NCI-H187 (cell line): ENCODE measurements at regions not wholly inside any gene's neighbourhood (a gene's known extent, or its start where the extent isn't known, plus 50 kb on each side); places are given as distances from the start of the nearest gene placed in this dataset.
"Not testable (repeated sequence)": the region's sequence is repeated elsewhere in the genome, so short reads cannot be mapped to it uniquely, and the experiment has no call there.

Source experiments
- DNase-seq, 2 experiments: peaks; one replicate each; lab custom pipeline; 2025; lab: John Stamatoyannopoulos, UW

DNA sequence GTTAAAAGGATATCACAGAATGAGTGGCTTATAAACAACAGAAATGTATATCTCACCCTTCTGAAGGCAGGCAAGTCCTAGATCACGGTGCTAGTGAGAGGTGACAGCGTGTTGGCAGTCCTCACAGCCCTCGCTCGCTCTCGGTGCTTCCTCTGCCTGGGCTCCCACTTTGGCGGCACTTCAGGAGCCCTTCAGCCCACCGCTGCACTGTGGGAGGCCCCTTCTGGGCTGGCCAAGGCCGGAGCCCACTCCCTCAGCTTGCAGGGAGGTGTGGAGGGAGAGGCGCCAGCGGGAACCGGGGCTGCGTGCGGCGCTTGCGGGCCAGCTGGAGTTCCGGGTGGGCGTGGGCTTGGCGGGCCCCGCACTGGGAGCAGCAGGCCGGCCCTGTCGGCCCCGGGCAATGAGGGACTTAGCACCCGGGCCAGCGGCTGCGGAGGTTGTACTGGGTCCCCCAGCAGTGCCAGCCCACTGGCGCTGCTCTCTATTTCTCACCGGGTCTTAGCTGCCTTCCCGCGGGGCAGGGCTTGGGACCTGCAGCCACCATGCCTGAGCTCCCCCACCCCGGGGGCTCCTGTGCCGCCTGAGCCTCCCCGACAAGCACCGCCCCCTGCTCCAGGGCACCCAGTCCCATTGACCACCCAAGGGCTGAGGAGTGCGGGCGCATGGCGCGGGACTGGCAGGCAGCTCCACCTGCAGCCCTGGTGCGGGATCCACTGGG, 778.1 kb downstream of the DIPK2A start:
- DNase-seq = not testable (repeated sequence)

DNA sequence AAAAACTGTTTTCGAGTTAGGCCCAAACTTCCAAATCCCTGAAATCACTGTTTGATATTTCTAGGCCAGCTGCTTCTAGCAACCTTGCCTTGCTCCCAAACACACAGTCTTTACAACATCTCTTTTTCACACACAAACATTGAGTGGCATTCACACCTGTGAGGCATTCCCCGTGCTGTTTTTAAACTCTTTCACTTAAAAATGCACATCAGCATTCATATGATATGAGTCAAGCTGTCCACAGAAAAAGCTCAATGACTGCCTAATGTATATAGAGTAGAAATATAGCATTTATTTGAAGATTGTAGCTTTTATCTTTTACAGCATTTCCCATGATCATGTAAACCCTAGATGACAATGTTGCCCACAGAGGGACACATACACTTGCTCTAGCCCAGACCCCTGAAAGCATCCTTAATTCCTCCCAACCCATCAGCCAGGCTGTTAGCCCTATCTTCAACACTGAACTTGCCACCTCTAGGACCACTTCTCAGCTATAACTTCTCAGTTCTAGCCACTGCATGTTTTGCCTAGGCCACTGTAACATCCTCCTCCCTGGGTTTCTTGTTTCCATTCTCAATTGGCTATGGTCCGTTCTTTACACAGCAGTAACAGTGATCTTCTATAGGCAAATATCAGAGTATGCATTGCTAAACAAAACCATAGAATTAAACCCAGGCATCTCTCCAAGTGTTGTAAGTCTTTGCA, 782.6 kb downstream of the DIPK2A start:
- no peak for DNase-seq

DNA sequence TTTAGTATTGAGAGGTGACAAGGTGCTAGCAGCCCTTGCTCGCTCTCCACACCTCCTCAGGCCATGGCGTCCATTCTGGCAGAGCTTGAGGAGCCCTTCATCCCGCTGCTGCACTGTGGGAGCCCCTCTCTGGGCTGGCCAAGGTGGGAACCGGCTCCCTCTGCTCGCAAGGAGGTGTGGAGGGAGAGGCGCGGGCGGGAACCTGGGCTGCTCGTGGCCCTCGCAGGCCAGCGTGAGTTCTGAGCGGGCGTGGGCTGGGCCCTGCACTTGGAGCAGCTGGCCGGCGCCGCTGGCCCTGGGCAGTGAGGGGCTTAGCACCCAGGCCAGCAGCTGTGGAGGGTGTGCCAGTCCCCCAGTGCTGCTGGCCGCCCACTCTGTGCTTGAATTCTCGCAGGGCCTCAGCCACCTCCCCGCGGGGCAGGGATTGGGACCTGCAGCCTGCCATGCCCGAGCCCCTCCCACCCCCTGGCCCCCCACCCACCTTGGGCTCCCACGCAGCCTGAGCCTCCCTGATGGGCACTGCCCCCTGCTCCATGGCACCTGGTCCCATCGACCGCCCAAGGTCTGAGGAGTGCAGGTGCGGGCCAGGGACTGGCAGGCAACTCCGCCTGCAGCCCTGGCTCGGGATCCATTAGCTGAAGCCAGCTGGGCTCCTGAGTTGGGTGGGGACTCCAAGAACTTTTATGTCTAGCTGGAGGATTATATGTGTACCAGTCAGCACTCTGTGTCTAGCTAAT, 785.2 kb downstream of the DIPK2A start:
- DNase-seq = no peak

DNA sequence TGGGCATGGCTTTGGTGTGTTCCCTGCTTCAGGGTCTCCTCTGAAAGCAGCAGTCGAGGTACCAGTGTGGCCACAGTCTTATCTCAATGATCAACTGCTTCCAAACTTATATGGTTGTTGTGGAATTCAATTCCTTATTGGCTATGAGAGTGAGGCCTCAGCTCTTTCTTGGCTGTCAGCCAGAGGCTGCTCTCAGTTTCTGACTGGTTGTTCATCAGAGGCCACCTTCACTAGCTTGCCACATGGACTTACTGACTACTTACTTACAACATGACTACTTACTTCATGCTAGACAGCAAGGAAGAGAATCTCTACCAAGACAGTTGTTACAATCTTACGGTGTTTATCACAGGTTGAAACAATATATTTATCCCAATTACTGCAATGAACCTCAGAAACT, 789.2 kb downstream of the DIPK2A start:
- no peak for DNase-seq

DNA sequence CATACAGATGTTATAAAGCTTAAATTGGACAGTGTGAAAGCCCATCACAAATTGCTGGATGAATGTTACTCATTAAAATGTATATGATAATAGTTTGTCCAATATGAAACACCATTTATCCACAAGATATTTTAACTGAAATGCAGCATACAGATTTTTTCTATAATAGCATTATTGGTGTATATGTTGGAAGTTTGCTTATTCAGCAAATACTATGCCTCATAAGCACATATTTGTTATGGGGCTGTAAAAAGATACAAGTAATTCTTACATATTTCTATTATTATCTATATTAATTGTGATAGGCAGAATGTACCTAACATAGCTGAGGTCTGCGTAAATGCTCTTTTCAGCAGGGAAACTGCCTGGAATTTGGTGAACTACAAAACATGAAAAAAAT, 790.5 kb downstream of the DIPK2A start:
- no peak for DNase-seq

DNA sequence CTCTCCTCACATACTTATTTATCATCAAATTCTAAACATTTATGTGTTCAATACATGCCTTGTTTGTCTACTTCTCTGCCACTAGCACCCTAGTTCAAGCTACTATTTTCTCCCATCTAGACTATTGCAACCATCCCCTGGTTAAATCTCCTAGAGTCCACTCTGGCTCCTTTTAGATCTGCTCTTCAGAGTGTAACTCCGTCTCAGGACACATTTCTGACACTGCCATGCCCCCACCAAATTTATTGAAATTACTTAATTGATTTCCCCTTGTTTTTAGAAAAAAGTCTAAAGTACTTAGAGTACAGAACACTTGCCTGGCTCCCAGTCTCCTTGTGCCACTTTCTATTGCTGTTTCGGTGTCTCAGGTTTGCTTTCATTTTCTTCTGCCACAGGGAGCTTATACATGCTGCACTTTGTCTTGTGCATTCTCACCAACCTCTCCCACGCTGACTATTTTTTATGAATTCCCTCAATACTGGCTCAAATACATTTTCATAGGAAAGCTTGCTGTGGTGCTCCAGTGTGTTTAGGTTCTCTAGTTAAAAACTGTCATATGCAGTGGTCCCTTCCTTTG, 792.3 kb downstream of the DIPK2A start:
- DNase-seq = no peak

DNA sequence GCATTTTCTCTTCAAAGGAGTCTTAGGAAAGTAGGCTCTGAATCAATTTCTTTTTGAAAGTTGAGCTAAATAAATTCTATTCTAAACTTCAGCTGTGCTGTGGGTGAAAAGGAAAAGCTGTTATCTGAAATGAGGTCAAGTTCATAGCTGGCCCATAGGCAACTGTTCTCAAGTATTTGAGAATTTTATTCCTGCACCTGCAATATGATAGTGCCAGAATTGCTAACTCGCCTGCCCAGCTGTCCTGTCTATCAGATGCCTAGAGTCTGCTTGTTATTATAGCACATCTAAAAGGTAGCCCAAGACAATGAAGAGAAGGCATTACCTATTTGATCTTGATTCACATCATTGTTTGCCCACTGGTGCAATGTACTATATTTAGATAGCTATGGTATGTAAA, 798.7 kb downstream of the DIPK2A start:
- DNase-seq = no peak

DNA sequence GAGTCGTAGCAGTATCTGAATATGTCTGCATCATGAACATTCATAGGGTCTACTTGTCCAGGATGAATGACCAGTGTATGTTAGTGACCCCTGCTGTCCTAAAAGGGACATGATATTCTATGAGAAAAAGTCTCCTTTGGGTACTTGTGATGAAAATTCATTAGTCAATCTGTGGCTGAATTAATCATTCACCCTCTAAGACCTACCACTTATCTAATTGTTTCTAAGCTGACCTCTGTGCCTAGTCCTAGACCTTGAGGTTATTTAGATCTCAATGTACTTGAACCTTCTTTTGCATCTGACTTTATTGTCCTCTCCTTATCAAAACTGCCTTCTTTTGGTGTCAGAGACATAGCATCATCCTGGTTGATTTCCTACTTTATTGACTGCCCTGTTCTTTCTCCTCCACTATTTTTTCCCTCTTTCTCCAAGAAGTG, 799.3 kb downstream of the DIPK2A start:
- DNase-seq = no peak

DNA sequence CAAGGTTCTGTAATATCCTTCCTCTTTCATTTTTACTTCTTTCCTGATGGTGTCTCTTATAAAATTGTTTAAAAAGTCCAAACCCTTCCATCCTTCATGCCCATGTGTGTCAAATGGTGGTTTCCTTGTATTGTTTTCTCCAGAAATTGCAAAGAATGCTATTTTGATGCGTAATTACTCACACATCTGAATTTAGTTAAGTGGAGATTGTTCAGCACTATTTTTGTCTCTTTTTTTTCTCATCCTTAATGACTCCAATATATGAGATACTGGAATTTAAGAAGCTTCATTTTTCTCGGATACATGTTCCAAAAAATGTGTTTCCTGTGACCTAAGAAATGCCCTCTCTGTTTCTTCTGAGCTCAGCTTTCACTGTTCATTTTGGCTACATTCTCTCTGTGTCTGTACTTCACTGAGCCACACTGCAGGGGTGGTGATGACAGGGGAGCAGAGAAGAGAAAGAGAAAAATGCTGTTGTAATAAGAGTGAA, 799.8 kb downstream of the DIPK2A start:
- DNase-seq = no peak

DNA sequence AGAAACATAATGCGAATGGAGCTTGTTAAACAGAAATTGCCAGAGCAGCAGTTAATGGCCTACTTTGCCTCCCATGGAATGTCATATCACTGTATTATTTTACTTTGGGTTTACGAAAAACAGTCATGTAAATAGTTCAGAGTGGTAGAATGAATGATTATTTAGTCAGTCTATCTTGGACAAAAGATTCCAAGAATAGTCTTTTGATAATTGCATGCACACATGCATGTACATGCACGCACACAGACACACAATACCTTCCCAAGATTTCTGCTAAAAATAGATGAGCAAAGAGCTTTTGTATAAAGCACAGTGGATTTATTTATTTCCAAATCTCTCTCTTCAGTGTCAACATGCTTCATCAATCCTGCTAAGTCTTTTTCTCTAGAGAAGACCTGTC, 800.7 kb downstream of the DIPK2A start:
- DNase-seq = no peak

DNA sequence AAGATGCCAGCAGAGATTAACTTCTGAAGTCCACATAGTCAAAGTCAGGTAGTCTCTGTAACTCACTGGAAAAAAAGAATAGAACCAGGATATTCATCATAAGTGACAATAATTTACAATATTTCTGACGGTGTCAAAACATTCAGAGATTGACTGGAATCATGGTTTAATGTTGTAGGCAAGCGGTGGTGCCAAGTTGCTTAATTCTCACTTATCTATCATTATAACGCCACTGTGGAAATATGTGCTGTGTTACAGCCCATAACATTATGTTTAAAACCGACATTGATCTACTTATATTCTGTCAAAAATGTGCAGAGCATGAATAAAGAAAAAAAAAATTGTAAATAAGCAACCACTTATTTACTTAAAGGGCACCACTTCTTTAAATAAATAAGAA, 801.7 kb downstream of the DIPK2A start:
- DNase-seq = no peak

DNA sequence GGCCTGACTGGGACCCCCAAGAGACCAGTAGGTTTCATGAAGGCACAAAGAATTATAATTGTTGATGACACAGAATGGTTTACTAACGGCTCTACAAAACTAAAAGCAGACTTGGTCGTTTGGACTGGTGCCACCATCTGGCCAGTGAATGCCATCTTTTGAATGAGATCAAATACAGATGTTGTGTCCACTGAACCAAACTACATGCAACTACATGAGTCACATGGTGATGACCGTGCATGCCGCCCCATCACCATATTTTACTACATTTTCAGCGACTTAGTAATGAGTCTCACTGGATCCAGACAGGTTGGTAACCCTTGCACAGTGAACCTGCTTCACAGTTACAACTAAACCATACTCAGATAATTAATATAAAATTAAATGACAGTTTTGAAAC, 803.3 kb downstream of the DIPK2A start:
- DNase-seq = no peak

DNA sequence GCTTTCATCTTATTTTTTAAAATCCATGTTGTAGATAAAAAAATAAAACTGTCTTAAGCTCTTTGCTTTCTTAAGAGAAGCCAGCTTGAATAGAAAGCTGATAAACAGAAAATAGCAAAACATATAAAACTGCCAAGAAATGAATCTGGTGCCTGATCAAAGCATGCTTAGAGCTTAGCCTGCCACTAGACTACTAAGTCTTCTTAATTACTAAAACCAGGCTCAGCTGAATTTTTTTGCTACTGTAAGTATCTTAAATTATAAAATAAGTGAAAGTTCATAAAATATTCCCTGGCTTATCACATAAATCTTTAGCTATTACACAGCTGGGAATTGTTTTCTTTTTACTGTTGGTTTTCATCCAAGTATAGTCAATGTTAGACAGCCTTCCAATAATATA, 803.9 kb downstream of the DIPK2A start:
- DNase-seq = no peak

DNA sequence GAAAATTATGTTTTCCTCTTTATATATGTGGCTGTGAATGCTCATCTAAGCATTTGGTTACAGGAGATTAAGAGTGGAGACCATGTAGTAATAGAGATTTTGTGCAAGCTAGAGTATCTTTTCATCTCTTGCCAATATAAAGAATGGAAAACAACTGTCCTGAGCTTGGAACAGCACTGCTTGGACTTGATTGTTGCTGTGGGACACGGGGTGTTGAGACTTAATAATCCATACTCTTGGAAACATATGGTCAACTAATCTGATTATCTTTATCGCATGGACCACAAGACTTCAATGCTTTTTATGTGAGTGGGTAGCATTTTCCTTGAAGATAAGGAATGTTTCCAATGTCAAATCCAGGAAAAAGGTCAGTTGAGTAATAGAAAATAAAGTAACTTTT, 806.3 kb downstream of the DIPK2A start:
- DNase-seq = no peak

DNA sequence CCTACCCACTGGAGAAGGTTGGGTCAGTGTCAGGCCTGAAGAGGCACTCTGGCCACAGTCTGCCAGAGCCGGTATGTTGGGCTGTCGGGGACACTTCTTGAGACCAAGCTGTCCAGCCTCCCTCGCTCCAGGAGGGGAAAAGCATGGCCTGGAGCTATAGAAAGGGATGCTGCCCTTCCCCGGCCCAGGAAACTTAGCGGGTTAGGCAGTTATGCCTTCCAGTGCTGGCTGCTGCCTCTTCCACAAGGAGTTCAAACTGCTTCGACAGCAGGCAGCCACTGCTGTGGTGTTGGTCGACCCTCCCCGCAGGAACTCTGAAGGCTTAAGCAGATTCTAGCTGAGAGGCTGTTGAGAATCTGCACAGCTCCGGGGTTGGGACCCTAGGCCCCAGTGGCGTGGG, 819.4 kb downstream of the DIPK2A start:
- DNase-seq = no peak

DNA sequence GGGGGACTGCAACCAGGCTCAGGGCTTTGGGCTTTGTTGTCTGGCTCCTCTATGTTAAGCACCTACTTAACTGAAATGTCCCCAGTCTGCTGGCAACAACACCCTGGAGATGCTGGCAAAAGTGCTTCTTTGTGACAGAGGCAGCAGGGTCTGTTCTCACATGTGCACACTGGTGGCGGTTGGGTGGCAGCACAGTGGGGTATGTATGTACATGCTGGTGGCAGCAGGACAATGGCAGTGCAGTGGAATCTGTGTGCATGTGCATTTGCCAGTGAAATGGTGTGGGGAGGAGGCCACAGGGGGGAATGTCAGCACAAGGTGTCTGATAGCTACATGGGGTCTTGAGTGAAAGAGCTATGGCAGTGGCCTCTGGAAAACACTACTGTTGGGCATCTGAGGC, 830.3 kb downstream of the DIPK2A start:
- DNase-seq = no peak

DNA sequence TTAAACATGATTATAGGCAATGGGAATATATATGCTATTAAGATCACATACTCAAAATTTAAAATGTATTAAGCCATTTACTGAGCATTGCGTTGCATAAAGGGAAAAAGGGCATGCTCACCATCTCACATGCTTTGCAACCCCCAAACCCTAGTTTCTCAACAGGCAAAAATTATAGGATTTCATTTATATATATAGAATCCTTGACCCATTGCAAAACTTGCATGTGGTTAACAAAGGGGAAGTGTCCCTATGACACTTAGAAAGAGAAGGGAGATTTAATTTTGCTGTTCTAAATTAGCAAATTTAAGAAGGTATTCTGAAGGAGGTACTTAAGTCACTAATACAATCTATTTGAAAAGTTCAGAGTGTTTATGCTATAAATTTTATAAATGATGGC, 837.8 kb downstream of the DIPK2A start:
- no peak for DNase-seq

DNA sequence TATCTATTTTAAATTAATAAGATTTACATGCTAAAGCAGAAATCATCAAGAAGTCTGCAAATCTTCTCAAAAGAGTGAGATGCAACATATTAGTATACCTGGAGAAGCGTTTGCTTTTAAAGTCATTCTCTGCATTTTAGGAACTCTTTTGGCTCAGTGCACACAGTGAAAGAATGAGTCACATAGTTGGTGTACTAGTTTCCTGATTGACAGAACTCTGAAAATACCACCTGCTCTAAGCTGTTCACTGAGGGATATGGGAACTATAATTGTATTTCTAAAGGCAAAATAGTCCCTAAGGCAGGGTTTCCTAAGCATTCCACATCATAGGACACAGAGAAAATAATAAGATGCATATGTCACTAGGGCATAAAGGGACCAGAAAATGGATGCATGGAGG, 838.5 kb downstream of the DIPK2A start:
- DNase-seq = no peak

DNA sequence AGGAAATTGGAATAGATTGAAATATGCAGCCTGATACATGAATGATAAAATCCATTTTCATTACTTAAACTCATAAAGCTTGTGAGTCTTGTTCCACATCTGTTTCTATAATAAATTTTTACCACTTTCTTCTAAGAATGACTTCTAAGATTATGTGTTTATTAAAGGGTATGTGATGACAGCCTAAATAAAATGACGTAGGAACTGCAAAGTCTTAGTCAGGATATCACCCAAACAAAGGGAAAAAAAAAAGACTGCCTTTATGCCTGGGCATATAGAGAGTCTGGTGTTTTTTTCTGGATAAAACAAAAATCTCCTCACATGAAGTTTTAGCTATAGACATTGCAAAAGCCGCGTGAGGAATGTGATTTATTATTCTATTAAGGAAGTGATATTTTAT, 844.0 kb downstream of the DIPK2A start:
- DNase-seq = no peak

DNA sequence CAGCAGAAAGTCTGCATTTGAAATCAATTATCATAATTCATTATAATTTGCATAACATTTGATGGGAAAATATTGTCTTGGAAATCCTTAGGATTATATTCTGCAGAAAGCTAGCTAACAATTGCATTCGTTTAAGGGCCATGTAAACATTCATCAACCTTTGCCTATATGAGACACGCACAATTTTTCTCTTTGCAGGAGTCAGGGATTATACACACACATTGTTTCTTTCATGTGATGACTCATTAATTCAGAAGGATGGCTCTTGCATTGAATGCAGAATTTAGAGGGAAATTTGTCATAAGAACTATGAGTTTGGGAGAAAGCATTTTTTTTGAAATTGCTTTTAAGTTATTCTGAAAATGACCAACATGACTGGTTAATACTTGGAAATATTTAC, 844.7 kb downstream of the DIPK2A start:
- no peak for DNase-seq

DNA sequence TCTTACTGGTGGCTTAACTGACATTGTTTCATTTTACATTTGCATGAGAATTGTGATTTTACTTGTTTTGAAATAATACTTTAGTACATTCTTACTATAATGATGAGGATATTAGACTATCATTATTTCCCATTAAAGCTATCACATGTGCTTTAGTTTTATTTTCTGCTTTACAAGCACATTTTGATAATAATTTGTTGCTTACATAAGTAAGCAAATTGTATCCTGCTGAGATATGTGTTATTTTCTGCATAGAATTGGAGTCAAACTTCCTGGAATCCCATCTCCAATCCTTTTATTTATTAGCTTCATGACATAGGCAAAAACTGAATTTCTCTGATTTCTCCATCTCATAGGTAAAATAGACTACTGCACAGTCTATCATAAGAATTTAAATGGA, 847.4 kb downstream of the DIPK2A start:
- no peak for DNase-seq

DNA sequence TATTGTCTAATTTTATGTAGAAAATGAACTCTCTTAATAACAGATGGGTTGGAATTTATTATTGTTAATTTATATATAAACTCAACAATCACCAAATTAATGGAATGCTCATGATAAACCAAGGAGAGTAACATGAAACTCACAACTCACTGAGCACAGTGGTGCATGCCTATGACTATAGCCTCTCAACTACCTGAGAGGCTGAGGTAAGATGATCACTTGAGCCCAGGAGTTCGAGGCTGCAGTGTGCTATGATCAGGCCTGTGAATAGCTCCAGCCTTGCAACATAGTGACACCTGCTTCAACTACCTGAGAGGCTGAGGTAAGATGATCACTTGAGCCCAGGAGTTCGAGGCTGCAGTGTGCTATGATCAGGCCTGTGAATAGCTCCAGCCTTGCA, 848.6 kb downstream of the DIPK2A start:
- DNase-seq = not testable (repeated sequence)

DNA sequence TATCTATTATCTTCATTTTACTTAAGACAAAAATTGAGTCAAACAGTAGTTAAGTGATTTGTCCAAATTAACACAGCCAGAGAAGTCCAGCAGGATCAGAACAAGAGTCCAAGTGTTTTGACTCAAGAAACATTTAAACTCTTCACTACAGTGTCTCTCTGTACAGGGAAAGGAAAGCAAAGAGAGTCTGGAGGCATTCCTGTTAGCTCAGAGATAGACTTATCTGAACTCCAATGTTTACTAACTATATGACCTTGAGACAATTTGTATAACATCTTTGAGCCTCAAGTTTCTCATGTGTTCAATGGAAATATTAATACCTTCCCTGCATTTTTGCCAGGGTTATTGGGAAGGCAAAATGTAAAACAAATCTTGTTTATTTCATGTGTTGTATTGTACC, 849.1 kb downstream of the DIPK2A start:
- DNase-seq = no peak
